Heart left ventricle (tissue), 13 donors: ENCODE measurements at regions not wholly inside any gene's neighbourhood (a gene's known extent, or its start where the extent isn't known, plus 50 kb on each side); places are given as distances from the start of the nearest gene placed in this dataset.
"Not testable (repeated sequence)": the region's sequence is repeated elsewhere in the genome, so short reads cannot be mapped to it uniquely, and the experiment has no call there.

Experiments
- CTCF ChIP-seq, 12 donors: fragments of 200-600 bp; sonication (generic) in 4 of 12; IDR thresholded peaks; one replicate each; pipeline versions ENCODE4 v1.5.0 to v1.8.0; 2018 to 2022; ENCODE audit warnings: antibody characterized with exemption in 12 of 12, mild to moderate bottlenecking in 5 of 12
- POLR2A ChIP-seq, 2 donors: fragments of 450-650 bp; IDR thresholded peaks; one replicate each; pipeline ENCODE4 v1.6.1; 2017; ENCODE audit warnings: antibody characterized with exemption in 2 of 2, mild to moderate bottlenecking in 2 of 2, moderate library complexity in 2 of 2
- donor health status: ischemic (EF 13 %, LVEDD 7.1; RV severe dilation, severe dysfunction).
- donor health status: DM: no; HTN: yes; CAD: no.
- donor health status: DM: no; HTN: no; CAD: no.
- donor health status: ischemic (EF 25% LVEDD 6.9; RV normal size, moderate dysfunction).
- donor health status: ischemic (EF 25% LVEDD 5.7; RV mildly dilated, moderate dysfunction).
- donor health status: ischemic (EF 35%, LVEDD 5.7; RV mildly dilated, moderate dysfunction).
- donor health status: nonischemic (EF 11% LVEDD 7.7; RV severe dilation, severe dysfunction).
- donor health status: DM: yes; HTN: yes; CAD: no.
- donor health status: PGD.
- donor health status: ischemic (EF 29% LVEDD 5.4; RV normal size, mild dysfunction).
- donor health status: nonischemic (EF 23%, LVEDD 6.1; RV moderate dilation, normal function).

DNA sequence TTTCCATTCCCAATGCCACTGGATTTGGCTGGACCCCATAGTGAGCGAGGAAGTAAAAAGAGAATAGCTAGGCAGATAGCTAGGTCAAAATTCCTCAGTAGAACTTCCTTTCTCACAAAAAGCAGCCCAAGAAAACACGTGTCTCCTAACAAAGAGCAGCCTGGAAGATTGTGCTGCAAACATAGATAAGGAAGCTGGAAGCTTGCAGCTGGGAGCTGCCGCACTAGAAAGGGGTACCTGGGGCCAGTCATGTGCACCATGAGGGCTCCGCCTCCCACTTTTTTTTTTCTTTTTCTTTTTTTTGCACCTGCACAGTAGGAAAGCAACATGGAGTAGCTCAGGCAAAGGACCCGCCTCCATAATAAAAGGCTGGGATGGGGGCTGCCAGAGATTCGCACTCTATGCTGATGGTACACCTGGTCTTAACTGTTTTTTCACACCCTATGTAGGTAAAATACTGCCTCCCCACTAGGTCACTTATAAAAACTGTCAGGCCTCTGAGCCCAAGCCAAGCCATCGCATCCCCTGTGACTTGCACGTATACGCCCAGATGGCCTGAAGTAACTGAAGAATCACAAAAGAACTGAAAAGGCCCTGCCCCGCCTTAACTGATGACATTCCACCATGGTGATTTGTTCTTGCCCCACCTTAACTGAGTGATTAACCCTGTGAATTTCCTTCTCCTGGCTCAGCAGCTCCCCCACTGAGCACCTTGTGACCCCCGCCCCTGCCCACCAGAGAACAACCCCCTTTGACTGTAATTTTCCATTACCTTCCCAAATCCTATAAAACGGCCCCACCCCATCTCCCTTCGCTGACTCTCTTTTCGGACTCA, 521.6 kb downstream of the IRS2 start:
- not testable (repeated sequence) for TF ChIP-seq CTCF, POLR2A (IDR thresholded peaks at IDR 0.05)
